ENCODE measurements at regions not wholly inside any gene's neighbourhood (a gene's known extent, or its start where the extent isn't known, plus 50 kb on each side); places are given as distances from the start of the nearest gene placed in this dataset.

DNA sequence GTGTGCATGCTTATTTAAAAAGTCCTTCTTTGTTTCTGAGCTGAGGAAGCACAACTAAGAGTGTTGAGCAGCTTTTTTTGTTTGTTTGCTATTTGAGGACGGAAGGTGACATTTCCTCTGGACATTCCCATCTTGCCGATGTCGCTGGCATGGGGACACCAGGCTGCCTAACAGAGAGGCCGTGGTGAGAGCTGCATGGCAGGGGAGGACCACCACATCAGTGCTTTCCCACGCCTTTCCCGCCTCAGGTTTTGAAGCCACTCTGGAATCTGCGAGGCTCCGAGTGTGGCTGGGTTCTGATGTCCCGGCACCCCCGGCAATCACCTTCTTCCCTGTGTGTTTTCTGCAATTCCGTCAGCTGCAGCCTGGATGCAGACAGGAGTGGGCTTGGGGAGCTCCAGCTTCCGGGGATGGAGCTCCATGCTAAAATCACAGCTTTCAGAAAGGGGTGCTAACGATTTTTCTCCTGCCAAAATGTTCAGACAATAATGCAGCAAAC is 259.8 kb upstream of the IRX4 start:
- TF ChIP-seq, protein P1, sequence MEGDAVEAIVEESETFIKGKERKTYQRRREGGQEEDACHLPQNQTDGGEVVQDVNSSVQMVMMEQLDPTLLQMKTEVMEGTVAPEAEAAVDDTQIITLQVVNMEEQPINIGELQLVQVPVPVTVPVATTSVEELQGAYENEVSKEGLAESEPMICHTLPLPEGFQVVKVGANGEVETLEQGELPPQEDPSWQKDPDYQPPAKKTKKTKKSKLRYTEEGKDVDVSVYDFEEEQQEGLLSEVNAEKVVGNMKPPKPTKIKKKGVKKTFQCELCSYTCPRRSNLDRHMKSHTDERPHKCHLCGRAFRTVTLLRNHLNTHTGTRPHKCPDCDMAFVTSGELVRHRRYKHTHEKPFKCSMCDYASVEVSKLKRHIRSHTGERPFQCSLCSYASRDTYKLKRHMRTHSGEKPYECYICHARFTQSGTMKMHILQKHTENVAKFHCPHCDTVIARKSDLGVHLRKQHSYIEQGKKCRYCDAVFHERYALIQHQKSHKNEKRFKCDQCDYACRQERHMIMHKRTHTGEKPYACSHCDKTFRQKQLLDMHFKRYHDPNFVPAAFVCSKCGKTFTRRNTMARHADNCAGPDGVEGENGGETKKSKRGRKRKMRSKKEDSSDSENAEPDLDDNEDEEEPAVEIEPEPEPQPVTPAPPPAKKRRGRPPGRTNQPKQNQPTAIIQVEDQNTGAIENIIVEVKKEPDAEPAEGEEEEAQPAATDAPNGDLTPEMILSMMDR (IDR thresholded peaks at IDR 0.05; ENCODE audit: poor library complexity, severe bottlenecking): no peak
- TF ChIP-seq EZH2 (IDR thresholded peaks at IDR 0.05; ENCODE audit: borderline replicate concordance, insufficient read depth, low read length, poor library complexity, severe bottlenecking): no peak
- TF ChIP-seq EP300 (conservative IDR thresholded peaks at IDR 0.05; ENCODE audit: poor library complexity, severe bottlenecking): no peak
- TF ChIP-seq SMC3 (conservative IDR thresholded peaks at IDR 0.05; ENCODE audit: poor library complexity): no peak

Measured in neural cell (in vitro differentiated cells).